SHP77 treated with DMSO at 0.1 percent for 48 hours (cell line): ENCODE measurements at regions not wholly inside any gene's neighbourhood (a gene's known extent, or its start where the extent isn't known, plus 50 kb on each side); places are given as distances from the start of the nearest gene placed in this dataset.
"Not testable (repeated sequence)": the region's sequence is repeated elsewhere in the genome, so short reads cannot be mapped to it uniquely, and the experiment has no call there.

Experiments
- DNase-seq: peaks from one replicate; lab custom pipeline; 2025; lab: John Stamatoyannopoulos, UW

- no peak for DNase-seq
These were observed 317.1 kb downstream of the ARRDC4 start for GRCh38 chr15:98277602-98278001.

GRCh38 chr15:98280284-98280975, 319.9 kb downstream of the ARRDC4 start:
- no peak for DNase-seq

- DNase-seq = no peak
These were observed 320.6 kb downstream of the ARRDC4 start for GRCh38 chr15:98281130-98281529.

DNA sequence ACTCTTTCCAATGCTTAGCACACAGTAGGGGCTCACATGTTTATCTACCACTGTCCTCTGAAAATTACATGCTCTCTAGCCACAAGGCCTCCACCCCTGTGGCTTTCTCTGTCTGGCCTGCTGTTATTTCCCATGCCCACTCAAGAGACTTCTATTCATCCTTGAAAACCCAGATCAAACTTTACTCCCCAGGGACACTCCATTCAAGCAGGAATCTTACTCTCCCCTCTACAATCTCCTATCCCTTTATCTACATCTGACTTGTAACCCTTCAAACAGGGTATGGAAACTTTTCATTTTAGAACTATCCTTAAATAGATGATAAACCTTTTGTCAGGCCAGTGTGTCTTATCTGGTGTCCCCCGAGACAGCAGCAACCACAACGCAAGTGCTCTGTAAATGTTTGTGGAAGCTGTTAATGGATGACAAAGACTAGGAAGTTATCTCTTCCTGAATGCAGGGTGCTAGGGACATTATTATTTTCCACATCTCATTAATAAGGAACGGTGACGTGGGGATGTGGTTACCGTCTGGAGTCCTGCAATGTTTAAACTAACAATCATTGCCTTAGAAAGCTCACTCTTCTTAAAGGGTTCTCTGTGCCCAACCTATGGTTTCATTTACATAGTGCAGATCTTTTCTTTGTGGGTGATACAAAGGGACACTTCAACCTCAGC, 322.3 kb downstream of the ARRDC4 start:
- no peak for DNase-seq

DNA sequence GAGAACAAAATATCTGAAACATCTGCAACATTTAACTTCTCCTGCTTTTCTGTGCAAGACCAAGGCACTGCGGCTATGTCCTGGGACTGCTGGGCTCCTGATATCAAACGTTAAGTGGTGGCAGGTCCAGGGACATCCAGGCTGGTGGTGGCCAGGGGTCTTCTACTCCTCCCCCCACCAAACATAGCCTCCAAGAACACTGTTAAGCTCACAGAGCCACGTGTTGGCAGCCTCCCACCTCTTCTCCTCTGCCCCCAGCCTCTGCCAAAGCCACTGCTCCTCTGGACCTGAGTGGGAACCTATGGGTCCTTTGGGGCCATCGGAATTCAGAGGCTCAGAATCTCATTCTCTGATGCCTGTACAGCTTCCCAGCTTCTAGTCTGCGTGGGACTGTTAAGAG, 325.7 kb downstream of the ARRDC4 start:
- DNase-seq = no peak

- DNase-seq = no peak
These were observed 326.3 kb downstream of the ARRDC4 start for GRCh38 chr15:98286831-98287230.

- no peak for DNase-seq
These were observed 327.6 kb downstream of the ARRDC4 start for GRCh38 chr15:98288091-98288590.

GRCh38 chr15:98289747-98290146, 329.2 kb downstream of the ARRDC4 start:
- no peak for DNase-seq

DNA sequence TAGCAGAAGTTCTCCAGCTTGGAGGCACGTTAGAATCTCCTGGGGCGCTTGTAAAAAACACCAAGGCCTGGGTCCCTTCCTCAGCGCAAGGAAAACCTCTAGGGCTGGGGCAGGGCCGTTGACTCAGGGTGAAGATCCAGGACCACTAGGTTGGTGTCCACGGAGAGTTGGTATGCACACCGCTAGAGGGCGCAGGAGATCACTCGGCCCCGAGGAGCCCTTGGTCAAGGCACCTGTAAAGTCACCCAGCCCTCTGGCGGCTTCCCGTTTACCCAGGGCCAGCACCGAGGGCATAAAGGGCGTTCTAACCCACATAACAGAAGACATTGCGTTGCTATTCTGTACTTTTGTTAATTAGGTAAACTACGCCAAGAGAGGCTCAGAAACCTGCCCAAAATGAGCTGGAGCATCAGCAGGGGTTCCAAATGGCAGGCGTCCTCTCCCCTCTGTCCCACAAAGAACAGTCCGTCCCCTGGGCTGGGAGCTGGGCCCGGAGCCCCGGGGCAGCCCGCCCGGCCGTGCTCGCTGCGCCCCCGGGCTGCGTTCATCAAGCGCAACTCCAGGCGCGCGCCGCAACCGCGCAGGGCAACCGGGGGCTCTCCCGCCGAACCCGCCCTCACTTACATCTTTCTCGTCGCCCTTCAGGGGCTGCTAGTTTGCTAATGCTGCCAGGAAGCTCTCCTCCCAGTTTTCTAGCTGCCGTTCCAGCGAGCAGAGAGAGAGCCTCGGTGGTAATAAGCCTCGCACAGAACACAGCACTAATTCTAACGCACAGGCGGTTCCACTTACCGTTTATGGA, 332.1 kb downstream of the ARRDC4 start:
- peak; percentile 3 for DNase-seq

DNA sequence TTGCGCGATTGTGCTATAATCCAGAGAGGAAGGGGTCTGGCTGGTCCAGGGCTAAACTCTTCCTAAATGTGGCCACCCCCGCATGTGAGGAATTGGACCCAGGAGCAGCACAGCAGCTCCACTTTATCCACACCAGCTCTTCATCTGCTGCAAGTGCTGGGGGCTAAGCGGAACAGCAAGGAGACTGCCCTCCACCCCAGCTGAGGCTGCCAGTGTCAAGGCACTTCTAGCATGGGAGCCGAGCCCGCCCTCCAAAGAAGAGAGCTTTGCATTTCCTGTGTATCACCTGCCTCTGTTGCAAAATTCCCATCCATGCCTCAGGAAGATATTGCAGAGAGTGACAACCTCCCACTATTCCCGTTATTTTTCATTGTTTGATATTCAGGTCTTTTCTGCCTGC, 333.6 kb downstream of the ARRDC4 start:
- no peak for DNase-seq

- DNase-seq = not testable (repeated sequence)
These were observed 334.7 kb downstream of the ARRDC4 start for GRCh38 chr15:98295101-98295759.

GRCh38 chr15:98296653-98297052, 336.1 kb downstream of the ARRDC4 start:
- DNase-seq = no peak

- DNase-seq = no peak
These were observed 343.9 kb downstream of the ARRDC4 start for GRCh38 chr15:98304371-98304770.

- no peak for DNase-seq
These were observed 340.2 kb upstream of the IGF1R start for GRCh38 chr15:98308117-98308516.

GRCh38 chr15:98311566-98312188, 336.7 kb upstream of the IGF1R start:
- peak; percentile 11 for DNase-seq

DNA sequence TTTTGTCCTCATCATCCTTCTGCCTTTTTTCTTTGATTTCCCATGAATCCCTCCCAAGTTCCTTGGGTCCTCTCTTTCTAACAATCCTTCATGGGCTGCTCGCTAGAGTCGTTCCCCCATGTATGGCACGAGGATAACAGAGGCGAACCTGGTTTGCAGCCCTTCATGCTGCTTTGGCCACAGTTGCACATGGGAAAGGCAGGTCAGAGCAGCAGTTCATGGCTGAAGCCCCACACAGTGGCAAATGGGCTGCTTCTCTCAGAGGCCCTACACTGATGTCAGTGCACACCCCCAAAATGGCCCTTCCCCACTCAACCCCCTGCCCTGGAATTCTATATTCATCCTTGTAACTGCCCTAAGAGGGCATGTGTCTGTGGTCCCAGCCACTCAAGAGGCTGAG, 335.4 kb upstream of the IGF1R start:
- DNase-seq = no peak

DNA sequence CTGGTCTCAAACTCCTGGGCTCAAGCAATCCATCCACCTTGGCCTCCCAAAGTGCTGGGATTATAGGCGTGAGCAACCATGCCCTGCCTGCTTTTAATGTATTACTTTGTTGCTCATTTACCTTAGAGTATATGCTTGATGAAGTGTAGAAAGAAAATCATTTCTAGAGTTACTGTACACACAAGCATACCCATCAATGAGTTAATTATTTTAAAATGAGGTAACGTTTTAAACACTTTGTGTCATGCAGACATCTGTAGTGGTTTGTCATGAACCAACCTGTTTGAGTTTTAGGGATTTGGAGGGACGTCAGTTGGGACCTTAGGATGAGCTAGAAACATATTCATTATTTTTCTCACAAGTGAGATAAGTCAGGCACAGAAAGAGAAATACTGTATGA, 332.4 kb upstream of the IGF1R start:
- no peak for DNase-seq

- DNase-seq = no peak
These were observed 326.4 kb upstream of the IGF1R start for GRCh38 chr15:98321896-98322295.

- DNase-seq = no peak
These were observed 325.8 kb upstream of the IGF1R start for GRCh38 chr15:98322581-98322980.

DNA sequence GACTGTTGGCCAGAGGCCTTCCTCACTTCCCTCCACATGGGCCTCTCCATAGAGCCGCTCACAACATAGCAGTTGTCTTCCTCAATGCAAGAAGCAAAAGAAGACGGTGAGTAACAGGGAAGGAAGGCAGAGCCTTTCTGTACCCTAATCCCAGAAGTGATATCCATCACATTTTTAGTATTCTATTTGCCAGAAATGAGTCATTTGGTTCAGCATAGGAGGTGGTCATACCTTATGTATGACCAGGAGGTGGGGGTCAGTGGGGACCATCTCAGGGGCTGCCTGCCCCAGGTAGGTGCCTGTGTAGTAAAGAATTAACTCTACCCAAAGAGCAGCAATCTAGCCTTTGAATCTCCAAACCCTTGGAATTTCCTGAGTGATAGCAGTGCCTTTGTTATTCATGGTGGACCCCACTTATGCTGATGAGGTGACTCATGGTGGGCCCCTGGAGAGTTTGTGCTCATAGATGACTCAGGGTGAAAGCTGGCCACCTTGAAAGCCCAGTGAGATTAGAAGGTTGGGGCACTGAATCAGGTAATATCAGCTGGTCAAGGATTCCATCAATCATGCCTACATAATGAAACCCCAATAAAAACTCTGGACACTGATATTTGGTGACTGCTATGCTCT, 323.9 kb upstream of the IGF1R start:
- no peak for DNase-seq

DNA sequence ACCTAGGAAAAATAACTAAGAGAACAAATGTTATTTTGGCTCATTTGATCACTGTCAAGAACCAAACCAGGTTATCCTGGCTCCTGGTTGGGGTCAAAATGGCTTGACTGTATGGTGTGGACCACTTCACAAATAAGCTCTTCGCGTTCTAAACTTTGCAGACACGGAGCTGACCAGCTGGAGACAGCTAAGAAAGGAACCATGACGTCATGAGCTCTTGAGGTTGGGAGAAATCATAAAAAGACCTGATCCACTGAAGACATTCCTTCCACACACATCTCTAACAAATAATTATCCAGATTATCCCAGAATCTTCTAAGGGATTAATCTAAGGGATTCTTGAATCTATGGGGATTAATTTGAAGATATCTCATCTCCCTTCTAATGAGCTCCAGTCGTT, 321.5 kb upstream of the IGF1R start:
- no peak for DNase-seq
